ENCODE measurements at regions not wholly inside any gene's neighbourhood (a gene's known extent, or its start where the extent isn't known, plus 50 kb on each side); places are given as distances from the start of the nearest gene placed in this dataset.
"Not testable (repeated sequence)": the region's sequence is repeated elsewhere in the genome, so short reads cannot be mapped to it uniquely, and the experiment has no call there.

DNA sequence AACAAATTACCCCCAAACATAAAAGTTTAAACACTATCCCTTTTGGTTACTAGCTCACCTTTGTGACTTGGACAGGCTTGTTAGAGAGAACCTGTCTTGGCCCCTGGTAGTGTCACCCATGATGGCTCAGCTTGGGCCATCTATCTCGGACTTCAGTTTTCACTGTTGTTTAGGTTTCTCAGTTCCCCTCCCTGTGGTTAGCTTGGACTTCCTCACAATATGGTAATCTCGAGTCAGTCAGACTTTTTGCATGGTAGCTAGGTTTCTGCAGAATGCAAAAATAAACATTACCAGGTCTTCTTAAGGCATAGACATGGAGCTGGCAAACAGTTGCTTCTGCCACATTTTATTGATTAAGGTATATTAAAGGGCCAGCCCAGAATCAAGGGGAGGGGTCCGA lies 324.3 kb upstream of the RORB start:
- no peak for DNase-seq (ENCODE audit: low read depth)
- no peak overlapping the region for H3K4me3 ChIP-seq (replicated peaks; ENCODE audit: low read depth, low read length)
- TF ChIP-seq, protein P1, sequence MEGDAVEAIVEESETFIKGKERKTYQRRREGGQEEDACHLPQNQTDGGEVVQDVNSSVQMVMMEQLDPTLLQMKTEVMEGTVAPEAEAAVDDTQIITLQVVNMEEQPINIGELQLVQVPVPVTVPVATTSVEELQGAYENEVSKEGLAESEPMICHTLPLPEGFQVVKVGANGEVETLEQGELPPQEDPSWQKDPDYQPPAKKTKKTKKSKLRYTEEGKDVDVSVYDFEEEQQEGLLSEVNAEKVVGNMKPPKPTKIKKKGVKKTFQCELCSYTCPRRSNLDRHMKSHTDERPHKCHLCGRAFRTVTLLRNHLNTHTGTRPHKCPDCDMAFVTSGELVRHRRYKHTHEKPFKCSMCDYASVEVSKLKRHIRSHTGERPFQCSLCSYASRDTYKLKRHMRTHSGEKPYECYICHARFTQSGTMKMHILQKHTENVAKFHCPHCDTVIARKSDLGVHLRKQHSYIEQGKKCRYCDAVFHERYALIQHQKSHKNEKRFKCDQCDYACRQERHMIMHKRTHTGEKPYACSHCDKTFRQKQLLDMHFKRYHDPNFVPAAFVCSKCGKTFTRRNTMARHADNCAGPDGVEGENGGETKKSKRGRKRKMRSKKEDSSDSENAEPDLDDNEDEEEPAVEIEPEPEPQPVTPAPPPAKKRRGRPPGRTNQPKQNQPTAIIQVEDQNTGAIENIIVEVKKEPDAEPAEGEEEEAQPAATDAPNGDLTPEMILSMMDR (IDR thresholded peaks at IDR 0.05; ENCODE audit: low read length, missing control alignments): no peak

DNA sequence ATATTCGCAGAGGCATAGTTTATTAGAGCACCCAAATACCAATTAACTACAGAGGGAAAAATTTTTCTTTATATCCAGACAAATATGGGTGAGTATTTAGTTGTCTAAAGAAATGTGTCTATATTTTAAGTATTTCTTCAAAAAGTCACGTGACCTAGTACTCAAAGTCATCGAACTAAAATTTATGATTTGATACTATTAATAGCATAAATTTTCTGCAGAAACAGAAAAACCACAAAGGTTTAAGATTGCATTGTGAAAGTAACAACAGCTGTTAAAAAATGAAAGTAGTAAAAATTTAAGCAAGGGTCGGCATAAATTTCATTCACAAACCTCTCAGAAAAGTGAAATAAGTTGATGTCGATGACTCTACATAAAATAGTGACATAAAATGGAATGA lies 323.9 kb upstream of the RORB start:
- no peak overlapping the region for H3K4me3 ChIP-seq (replicated peaks; ENCODE audit: low read depth, low read length)
- TF ChIP-seq, protein P1 (IDR thresholded peaks at IDR 0.05; ENCODE audit: low read length, missing control alignments): no peak
- no peak for DNase-seq (ENCODE audit: low read depth)

DNA sequence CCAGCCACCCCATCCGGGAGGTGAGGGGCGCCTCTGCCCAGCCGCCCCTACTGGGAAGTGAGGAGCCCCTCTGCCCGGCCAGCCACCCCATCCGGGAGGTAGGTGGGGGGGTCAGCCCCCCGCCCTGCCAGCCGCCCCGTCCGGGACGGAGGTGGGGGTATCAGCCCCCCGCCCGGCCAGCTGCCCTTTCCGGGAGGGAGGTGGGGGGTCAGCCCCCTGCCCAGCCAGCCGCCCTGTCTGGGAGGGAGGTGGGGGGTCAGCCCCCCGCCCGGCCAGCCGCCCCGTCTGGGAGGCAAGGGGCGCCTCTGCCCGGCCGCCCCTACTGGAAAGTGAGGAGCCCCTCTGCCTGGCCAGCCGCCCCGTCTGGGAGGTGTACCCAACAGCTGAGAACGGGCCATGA lies 299.4 kb upstream of the RORB start:
- H3K4me3 ChIP-seq (replicated peaks; ENCODE audit: low read depth, low read length); DNase-seq (ENCODE audit: low read depth): not testable (repeated sequence)

DNA sequence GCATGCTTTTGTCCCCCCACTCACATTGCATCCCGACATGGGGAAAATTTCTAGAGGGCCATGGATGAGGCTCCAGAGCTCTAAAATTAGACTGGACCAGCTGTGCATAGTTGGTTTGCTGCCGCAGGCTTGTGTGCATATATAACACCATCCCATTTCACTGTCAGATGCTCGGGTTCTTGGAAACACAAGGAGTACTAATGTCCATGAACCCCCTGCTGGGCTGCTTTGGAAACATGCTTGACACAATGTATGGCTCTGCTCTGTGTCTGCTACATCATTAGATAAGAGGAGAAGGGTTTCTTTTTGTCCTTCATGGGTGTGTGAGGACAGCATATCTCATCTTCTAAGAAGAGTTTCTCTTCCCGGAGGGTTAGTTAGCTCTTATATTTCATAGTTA lies 292.1 kb upstream of the RORB start:
- H3K4me3 ChIP-seq (replicated peaks; ENCODE audit: low read depth, low read length): no peak overlapping the region
- no peak for DNase-seq (ENCODE audit: low read depth)
- TF ChIP-seq, protein P1 (IDR thresholded peaks at IDR 0.05; ENCODE audit: low read length, missing control alignments): no peak

DNA sequence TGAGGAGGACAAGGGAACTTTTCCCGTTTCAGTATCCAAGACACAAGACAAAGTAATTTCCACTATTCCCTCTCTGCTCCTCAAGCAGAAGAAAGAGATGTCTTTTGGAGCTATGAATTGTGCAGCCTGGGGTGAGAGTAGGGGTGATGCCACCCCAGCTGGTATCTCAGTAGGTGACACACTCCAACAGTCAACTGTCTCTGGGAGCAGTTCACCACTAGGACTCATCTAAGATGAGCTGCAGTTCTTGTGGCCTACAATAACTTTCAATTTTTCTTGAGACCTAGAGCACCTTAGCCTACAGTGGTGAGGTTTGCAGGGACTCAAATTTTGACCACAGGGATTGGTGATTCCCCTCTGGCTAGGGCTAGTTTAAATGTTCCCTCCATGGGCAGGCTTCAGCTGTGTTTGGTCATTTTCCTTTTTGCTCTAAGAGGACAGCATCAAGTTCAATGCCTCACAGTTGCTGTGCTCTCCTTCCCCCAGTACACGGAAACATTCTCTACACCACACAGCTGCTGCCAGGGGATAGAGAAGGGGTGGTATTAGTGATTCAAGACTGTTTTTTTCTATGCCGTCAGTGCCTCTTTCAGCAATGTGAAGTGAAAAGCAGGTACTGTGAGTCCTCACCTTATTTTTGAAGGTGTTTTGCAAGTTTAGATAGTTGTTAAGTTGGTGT lies 278.6 kb upstream of the RORB start:
- DNase-seq (ENCODE audit: low read depth): no peak
- TF ChIP-seq, protein P1 (IDR thresholded peaks at IDR 0.05; ENCODE audit: low read length, missing control alignments): no peak
- no peak overlapping the region for H3K4me3 ChIP-seq (replicated peaks; ENCODE audit: low read depth, low read length)

DNA sequence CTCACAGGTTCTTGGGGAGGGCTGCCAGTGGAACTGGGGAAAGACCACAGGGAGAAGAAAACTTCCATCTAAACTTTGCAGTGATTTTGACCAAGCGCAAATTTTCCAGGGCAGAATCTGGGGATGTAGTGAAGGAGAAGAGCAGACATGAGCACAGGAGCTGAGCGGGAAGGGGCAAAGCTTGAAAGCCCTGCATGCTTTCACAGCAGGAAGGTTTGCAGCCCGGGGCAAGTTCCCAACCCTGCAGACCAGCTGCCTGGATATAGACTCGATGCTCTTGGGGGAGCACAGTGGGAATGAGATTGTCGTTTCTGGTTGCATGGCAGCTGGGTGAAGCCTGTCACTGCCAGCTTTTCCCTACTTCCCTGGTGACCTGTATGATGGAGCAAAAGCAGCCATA lies 276.8 kb upstream of the RORB start:
- TF ChIP-seq, protein P1 (IDR thresholded peaks at IDR 0.05; ENCODE audit: low read length, missing control alignments): no peak
- no peak for DNase-seq (ENCODE audit: low read depth)
- no peak overlapping the region for H3K4me3 ChIP-seq (replicated peaks; ENCODE audit: low read depth, low read length)

DNA sequence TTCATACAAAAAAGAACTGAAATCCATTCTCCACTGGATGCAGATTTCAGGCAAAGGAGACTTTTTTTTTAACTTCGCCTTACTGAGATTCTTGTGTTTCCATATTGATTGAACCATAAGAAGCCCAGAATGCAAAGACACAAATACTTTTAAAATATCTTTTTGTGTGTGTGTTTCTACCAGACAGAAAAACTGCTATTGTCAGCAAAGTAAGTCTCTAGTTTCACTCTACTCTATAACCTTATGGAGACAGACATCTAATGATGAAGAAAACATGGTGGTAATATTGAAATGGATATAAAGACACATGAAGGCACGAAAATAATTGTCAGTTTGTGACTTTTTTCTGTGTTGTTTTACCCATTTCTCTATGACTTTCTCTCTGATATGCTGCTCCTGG lies 260.3 kb upstream of the RORB start:
- no peak overlapping the region for H3K4me3 ChIP-seq (replicated peaks; ENCODE audit: low read depth, low read length)

More for the DNA sequence above, 260.3 kb upstream of the RORB start:
- DNase-seq (ENCODE audit: low read depth): no peak
- TF ChIP-seq, protein P1 (IDR thresholded peaks at IDR 0.05; ENCODE audit: low read length, missing control alignments): no peak

All from fibroblast of pulmonary artery (primary cell).